Activated naive CD4-positive, alpha-beta T cell treated with Interleukin-2 at 50 U/mL for 16 hours (primary cell): ENCODE measurements at regions not wholly inside any gene's neighbourhood (a gene's known extent, or its start where the extent isn't known, plus 50 kb on each side); places are given as distances from the start of the nearest gene placed in this dataset.
"Not testable (repeated sequence)": the region's sequence is repeated elsewhere in the genome, so short reads cannot be mapped to it uniquely, and the experiment has no call there.

Source experiments
- DNase-seq: peaks from one replicate; pipeline ENCODE4 v3.0.0-alpha.2; 2020

DNA sequence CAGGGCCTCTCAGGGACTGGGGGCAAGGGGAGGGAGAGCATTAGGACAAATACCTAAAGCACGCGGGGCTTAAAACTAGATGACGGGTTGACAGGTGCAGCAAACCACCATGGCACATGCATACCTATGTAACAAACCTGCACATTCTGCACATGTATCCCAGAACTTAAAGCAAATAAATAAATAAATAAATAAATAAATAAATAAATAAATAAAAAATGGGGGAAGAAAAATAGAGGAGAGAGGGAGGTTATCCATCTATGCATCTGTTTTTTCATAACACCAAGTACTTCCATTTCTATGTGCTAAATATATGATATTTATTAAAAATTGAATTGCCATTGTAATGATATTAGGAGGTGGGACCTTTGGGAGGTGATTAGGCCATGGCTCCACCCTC is 539.5 kb downstream of the TRIML1 start:
- not testable (repeated sequence) for DNase-seq

GRCh38 chr4:188680004-188680666 is 540.9 kb downstream of the TRIML1 start:
- no peak for DNase-seq

DNA sequence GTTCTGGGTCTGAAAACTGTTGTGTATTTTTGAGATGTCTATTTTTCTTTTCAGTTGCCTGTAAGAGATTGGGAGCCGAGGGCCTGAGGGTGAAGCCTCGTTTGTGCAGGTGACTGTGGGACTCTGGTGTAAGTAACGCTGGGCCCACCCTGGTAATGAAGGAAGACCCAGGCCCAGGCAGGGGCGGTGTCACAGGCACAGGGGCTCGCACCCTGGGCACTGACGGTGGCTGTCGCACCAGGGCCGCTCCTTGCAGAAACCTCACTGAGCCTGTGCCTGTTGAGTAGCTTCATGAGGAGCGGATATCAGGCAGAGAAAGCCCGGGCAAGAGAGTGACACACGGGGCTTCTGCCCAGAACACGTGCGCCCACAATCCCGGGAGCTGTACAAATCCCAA is 541.4 kb downstream of the TRIML1 start:
- no peak for DNase-seq

GRCh38 chr4:188682321-188682720 is 543.1 kb downstream of the TRIML1 start:
- no peak for DNase-seq

DNA sequence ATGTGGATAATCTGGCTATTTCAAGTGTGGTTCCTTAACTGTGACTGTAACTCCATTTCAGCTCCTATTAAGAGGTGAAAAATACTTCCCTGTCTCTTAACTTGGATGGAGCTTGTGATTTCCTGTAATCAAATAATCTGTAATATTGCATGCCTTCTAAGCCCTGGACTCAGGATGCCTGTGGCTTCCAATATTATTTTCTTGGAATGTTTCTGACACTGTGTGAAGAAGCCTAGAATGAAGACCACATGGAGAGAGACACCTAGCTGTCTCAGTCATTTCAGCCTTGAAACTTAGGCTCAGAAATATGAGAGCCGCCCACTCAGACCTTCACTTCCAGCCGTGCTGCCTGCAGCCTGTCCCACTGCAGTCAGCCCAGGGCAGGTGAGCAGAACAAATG is 544.3 kb downstream of the TRIML1 start:
- DNase-seq: no peak

DNA sequence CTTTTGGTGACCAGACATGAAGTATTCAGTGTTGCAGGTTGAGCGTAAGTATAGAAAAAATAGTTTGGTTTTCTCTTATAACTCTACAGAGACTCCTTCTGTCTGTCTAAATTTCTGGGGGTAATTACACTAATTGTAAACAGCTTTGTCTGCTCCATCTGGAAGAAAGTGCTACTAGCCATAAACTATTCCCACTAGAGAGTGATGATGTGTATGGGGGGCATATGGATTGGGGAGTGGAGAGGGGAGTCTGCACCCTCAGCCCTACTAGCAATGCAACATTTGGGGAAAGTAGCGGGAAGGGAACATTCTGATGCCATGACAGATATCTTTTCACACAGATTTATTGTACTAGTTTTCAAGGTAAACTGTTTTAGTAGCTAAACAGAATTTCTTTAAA is 549.7 kb downstream of the TRIML1 start:
- DNase-seq: no peak

GRCh38 chr4:188691811-188692210 is 552.6 kb downstream of the TRIML1 start:
- no peak for DNase-seq

DNA sequence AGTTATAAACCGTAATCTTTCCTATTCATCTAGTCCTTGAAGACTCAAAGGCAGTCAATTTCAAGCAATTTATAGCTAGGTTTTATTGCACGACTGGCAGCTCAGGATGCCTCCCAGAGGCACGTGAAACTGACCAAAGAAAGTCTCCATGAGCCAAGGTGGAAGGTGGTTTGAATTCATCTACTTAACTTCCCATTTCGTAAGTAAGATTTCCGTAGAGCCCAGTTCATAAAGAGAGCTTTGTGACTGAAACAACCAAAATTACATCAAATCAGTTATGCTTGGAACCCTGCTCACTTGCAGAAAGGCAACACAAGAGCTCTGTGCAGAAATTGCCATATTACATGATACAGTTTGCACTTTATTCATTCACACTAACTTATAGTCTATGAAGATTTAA is 556.0 kb downstream of the TRIML1 start:
- no peak for DNase-seq

GRCh38 chr4:188697243-188697642 is 558.0 kb downstream of the TRIML1 start:
- DNase-seq: no peak

DNA sequence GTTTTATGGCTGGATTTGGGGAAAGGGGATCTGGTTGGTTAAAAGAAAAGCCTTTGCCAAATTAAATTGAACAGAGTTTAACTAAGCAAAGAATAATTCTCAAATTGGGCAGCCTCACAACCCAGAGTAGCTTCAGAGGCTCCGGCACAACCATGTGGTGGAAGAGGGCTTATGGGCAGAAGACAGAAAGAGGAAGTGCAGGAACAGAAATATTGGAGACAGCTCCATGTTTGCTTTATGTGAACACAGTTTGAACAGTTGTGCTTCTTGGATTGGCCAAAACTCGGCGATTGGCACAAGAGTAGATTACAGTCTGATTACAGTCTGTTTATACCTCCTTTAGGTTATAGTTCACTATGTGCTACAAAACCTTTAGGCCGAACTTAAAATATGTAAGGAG is 562.7 kb downstream of the TRIML1 start:
- no peak for DNase-seq

- no peak for DNase-seq
Observed at GRCh38 chr4:188704288-188704687, 565.0 kb downstream of the TRIML1 start.

DNA sequence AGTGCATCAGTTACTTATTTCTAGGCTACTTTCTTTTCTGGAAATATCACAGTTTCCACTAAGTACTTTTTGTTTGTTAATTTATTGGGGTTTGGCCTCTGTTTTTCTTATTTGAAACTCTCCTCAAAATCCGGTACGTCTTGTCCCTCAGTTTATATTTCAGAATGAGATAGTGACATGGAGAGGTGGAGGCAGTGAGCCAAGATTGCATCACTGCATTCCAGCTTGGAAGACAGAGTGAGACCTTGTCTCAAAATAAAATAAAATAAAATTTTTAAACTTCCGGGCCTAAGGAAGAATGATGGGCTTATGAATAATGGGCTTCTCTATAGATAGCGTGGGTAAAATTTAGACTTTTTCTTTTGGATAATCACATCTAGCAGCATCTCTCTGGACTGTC is 567.8 kb downstream of the TRIML1 start:
- DNase-seq: no peak

GRCh38 chr4:188714501-188714900 is 575.3 kb downstream of the TRIML1 start:
- DNase-seq: no peak

- DNase-seq: no peak
Observed at GRCh38 chr4:188714907-188715306, 575.7 kb downstream of the TRIML1 start.

DNA sequence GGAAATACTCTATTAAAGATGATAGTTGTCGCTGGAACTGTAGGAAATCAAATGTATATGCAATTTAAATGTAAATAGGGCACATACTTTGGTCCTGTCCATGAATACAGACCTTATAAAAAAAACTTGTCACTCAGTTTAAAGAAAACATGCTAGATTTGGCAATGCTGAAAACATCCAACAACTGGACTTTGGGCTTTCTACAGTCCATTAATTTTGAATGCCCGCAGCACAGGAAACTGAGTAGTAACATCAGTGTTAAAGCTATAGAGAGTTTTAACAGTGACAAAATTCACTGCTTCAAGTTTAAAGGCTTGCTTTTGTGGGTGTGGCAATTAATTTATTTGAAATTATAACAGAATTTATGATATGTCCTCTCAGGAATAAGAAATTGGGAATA is 578.4 kb downstream of the TRIML1 start:
- DNase-seq: no peak

DNA sequence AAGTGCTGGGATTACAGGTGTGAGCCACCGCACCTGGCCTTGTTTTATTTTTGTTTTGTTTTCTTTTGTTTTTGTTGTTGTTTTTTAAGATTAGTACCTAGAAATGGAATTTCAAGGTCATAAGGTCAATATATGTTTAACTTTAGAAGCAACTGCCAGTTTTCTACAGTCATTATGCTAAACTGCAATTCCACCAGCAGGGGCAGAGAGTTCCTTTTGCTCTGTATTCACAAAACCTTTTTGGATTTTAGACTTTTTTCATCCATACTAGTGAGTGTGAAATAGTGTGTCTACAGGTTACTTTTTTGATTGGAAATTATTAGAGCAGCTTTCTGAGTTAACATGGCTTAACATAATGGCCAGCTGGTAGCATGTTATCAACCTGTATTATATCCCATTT is 580.6 kb downstream of the TRIML1 start:
- no peak for DNase-seq

DNA sequence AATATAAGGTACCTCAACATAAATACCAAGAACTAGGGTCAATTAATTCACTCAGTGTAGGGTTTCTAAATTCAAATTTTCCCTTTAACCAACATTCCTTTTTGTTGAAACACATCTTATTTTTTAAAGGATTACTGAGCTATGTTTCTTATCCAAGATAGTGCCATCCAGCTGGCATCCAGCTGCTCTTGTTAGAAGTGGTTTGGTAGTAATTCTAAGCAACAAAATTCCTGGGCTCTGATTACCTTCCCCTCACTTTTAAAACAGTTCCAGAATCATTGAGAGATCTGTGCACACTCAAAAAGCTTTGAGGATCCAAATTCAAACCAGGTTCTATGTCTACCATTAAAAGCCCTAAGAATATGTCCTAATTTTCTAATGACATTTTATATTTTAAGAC is 583.7 kb downstream of the TRIML1 start:
- no peak for DNase-seq

DNA sequence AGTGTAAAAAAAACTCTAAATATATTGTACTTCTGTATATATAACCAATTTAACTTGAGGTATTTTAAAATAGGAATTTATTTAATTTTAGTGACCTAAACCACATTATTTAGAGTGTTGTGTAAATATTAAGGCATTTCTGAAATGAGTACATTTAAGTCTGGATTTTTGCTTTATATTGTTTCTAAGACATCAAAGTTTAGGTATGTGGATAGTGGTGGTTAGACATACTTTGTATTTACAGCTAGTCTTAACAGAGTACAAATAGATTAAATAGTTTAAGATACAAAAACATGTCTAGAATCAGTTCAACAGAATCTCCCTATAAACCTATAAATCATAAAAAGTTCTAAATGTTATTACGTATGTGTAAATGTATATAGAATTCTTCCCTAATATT is 588.5 kb downstream of the TRIML1 start:
- DNase-seq: no peak

GRCh38 chr4:188728359-188728758 is 589.1 kb downstream of the TRIML1 start:
- no peak for DNase-seq

DNA sequence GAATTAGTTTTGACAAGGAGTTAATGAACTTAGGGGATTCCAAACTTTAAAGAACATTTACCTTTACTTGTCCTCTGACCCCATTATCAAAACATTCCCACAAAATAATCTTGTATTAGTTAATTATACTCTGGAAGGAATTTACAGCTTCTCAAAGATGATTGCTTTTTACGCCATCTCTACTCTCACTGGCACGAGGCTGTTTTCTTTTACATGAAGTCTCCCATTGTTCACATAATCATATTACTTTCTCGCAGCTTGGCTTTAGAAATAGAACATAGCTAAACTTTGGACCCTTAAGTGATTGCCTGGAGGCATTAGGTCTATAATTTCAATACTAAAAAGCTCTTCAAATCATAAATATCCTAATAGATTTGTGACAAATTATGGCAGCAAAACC is 592.9 kb downstream of the TRIML1 start:
- no peak for DNase-seq

DNA sequence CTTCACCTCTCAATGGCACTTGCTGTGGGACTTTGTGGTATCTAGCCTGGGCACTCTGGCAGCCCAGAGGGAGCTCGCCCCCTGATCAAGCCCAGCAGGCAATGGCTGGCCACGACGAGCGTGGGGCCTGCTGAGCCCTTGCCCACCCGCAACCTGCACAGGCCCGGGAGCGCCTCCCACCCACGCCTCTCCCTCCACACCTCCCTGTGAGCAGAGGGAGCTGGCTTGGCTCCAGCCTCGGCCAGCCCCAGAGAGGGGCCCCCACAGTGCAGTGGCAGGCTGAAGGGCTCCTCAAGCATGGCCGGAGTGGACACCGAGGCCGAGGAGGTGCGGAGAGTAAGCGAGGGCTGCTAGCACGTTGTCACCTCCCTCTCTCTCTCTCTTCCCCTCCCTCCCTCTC is 595.8 kb downstream of the TRIML1 start:
- no peak for DNase-seq

DNA sequence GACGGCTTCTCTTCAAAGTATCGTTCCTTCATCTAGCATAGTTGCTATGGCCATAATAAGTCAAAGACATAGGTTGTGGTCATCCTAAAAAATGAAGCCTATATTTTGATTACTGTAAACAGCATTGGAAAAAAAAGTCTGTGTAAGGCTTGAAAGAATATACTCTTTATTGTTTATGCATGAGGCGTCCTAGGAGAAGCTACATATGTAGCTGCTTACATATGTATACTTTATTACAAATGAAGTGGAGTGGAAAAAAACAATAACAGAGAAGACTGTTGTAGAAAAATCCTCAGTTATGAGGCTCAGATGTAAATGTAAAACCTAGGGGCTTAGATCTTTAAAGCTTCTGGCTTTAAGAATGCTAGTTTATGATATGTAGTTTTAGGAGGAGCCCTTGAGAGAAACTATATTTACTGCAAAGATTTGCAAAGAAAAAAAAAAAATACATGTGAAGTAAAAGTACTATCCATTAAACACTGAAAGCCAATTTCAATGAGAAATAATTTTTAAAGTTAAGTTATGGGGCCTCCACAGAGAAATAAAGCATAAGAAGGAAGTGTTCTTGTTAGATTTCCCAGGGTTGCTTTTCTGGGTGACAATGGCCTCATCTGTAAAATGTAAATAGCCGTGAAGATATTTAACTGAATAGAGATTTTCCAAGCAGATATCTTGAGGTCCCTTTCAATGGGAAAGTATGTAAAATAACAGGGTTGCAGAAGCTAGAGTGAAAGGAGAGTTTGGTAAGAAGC is 598.2 kb downstream of the TRIML1 start:
- DNase-seq: no peak

- DNase-seq: peak; percentile 8
Observed at GRCh38 chr4:188738290-188738689, 599.0 kb downstream of the TRIML1 start.

- DNase-seq: not testable (repeated sequence)
Observed at GRCh38 chr4:188740172-188740571, 600.9 kb downstream of the TRIML1 start.

DNA sequence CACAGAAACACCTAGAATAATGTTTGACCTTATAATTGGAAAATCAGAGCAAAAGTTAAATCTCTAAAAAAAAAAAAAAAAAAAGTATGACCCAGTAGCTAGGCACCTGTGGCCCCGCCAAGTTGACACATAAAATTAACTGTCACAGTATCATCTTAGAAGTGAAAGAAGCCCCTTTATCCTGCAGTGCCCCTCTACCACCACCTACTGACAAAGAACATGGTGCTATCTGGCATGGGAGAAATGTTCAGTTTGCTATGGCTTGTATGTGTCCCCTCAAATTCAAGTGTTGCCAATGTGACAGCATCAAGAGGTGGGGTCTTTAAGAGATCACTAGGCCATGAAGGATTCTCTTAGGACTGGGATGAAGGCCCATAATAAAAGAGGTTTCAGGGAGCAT is 601.5 kb downstream of the TRIML1 start:
- not testable (repeated sequence) for DNase-seq
